ENCODE measurements at regions not wholly inside any gene's neighbourhood (a gene's known extent, or its start where the extent isn't known, plus 50 kb on each side); places are given as distances from the start of the nearest gene placed in this dataset.

- no peaks in the 10 kb centered on the region for H4K20me1 ChIP-seq (replicated peaks; ENCODE audit: control insufficient read depth, insufficient read depth, low read length)
- no peaks in the 10 kb centered on the region for H3K4me1 ChIP-seq (replicated peaks in 1 of 2; ENCODE audit: control insufficient read depth in 2 of 2, insufficient read depth in 2 of 2, low read length in 2 of 2)
- no peak overlapping the region for H3K9ac ChIP-seq (ENCODE audit: insufficient read depth in 1 of 2, low read depth in 2 of 2, low read length in 2 of 2)
- no peaks in the 10 kb centered on the region for H3K79me2 ChIP-seq (ENCODE audit: control insufficient read depth, insufficient read depth, low read length)
- H3K27ac ChIP-seq (ENCODE audit: extremely low read depth, low read depth, low read length), result no peak overlapping the region
- no TSS peak for BruUV-seq (replicated peaks)
- H2AFZ ChIP-seq (ENCODE audit: low read depth, low read length), result no peak overlapping the region
- no peaks in the 10 kb centered on the region for H3K27me3 ChIP-seq (ENCODE audit: control insufficient read depth in 2 of 2, insufficient read depth in 2 of 2, low read length in 2 of 2)
- WGBS (ENCODE audit: insufficient coverage, low coverage, missing lambda C conversion rate), result 2% methylated on average over 3 of the region's 3 CpGs
- H3K4me2 ChIP-seq (ENCODE audit: insufficient read depth, low read length), result no peak overlapping the region
- DNase-seq (ENCODE audit: extremely low read depth in 1 of 4, low spot score in 3 of 4) (no peak), ATAC-seq (no peak), FAIRE-seq (no peak)
- in situ Hi-C loops (cut with MboI), result no loop called here
- POLR2A ChIA-PET, result no interaction called here
- H3K4me3 ChIP-seq, result no peak overlapping the region
- no peaks in the 10 kb centered on the region for H3K9me1 ChIP-seq (ENCODE audit: control insufficient read depth, insufficient read depth, low read length)
- intact Hi-C loops (cut with micrococcal nuclease), result no loop called here
- H3K9me3 ChIP-seq (replicated peaks; ENCODE audit: control insufficient read depth, insufficient read depth, low read depth, low read length), result no peaks in the 10 kb centered on the region
- CTCF ChIA-PET (ENCODE audit: low intra/inter-chr PET ratio), result no interaction called here
- TF ChIP-seq HDAC2 (IDR thresholded peaks at IDR 0.05) (no peak), ETS2 (tag; IDR thresholded peaks at IDR 0.05; ENCODE audit: borderline replicate concordance, poor library complexity, severe bottlenecking) (no peak), CXXC5 (CRISPR knock-in tag; IDR thresholded peaks at IDR 0.05) (no peak), HMG20A (CRISPR knock-in tag; conservative IDR thresholded peaks at IDR 0.05) (no peak), THRB (CRISPR knock-in tag; conservative IDR thresholded peaks at IDR 0.05) (no peak), HNRNPH1 (optimal IDR thresholded peaks at IDR 0.05; ENCODE audit: low read depth, low read length) (no peak)
- H3K36me3 ChIP-seq (ENCODE audit: control insufficient read depth, insufficient read depth, low read length), result no peaks in the 10 kb centered on the region
Observed at GRCh38 chr3:6039971-6040370, 820.9 kb upstream of the GRM7 start.

- H3K27me3 ChIP-seq (ENCODE audit: control insufficient read depth in 2 of 2, insufficient read depth in 2 of 2, low read length in 2 of 2), result no peaks in the 10 kb centered on the region
- no TSS peak for BruUV-seq (replicated peaks)
- H4K20me1 ChIP-seq (replicated peaks; ENCODE audit: control insufficient read depth, insufficient read depth, low read length), result no peaks in the 10 kb centered on the region
- FAIRE-seq (no peak), DNase-seq (ENCODE audit: extremely low read depth in 1 of 4, low spot score in 3 of 4) (no peak), ATAC-seq (no peak)
- no peaks in the 10 kb centered on the region for H3K36me3 ChIP-seq (ENCODE audit: control insufficient read depth, insufficient read depth, low read length)
- no peaks in the 10 kb centered on the region for H3K9me3 ChIP-seq (replicated peaks; ENCODE audit: control insufficient read depth, insufficient read depth, low read depth, low read length)
- no peaks in the 10 kb centered on the region for H3K79me2 ChIP-seq (ENCODE audit: control insufficient read depth, insufficient read depth, low read length)
- intact Hi-C loops (cut with micrococcal nuclease) (no loop called here), in situ Hi-C loops (cut with MboI) (no loop called here)
- CTCF ChIA-PET (ENCODE audit: low intra/inter-chr PET ratio), result no interaction called here
- H3K4me3 ChIP-seq, result no peak overlapping the region
- no peak overlapping the region for H3K9ac ChIP-seq (ENCODE audit: insufficient read depth in 1 of 2, low read depth in 2 of 2, low read length in 2 of 2)
- H3K9me1 ChIP-seq (ENCODE audit: control insufficient read depth, insufficient read depth, low read length), result no peaks in the 10 kb centered on the region
- H3K27ac ChIP-seq (ENCODE audit: extremely low read depth, low read depth, low read length), result no peak overlapping the region
- no peak overlapping the region for H3K4me2 ChIP-seq (ENCODE audit: insufficient read depth, low read length)
- 0% methylated on average over 1 of the region's 1 CpG for WGBS (ENCODE audit: insufficient coverage, low coverage, missing lambda C conversion rate)
- POLR2A ChIA-PET, result no interaction called here
- H3K4me1 ChIP-seq (replicated peaks in 1 of 2; ENCODE audit: control insufficient read depth in 2 of 2, insufficient read depth in 2 of 2, low read length in 2 of 2), result no peaks in the 10 kb centered on the region
- no peak overlapping the region for H2AFZ ChIP-seq (ENCODE audit: low read depth, low read length)
- TF ChIP-seq CC2D1A (IDR thresholded peaks at IDR 0.05) (no peak), BCL6 (CRISPR knock-in tag; IDR thresholded peaks at IDR 0.05) (no peak), PPARD (CRISPR knock-in tag; IDR thresholded peaks at IDR 0.05) (no peak), CHAMP1 (IDR thresholded peaks at IDR 0.05) (no peak), TBL1XR1 (IDR thresholded peaks at IDR 0.05; ENCODE audit: low read length in 2 of 2) (no peak), RHOXF2B (CRISPR knock-in tag; conservative IDR thresholded peaks at IDR 0.05) (no peak), MITF (IDR thresholded peaks at IDR 0.05) (no peak), RBM39 (optimal IDR thresholded peaks at IDR 0.05; ENCODE audit: low read depth, low read length) (no peak)
Observed at GRCh38 chr3:6041894-6042293, 819.0 kb upstream of the GRM7 start.
